ENCODE measurements at regions not wholly inside any gene's neighbourhood (a gene's known extent, or its start where the extent isn't known, plus 50 kb on each side); places are given as distances from the start of the nearest gene placed in this dataset.

GRCh38 chr14:35985474-35986218 lies 159.5 kb downstream of the BRMS1L start:
- no peak for TF ChIP-seq CTCF (IDR thresholded peaks at IDR 0.05)
- no peak for TF ChIP-seq POLR2A (IDR thresholded peaks at IDR 0.05)

Measured in right lobe of liver (tissue), 4 donors.